Activated naive CD8-positive, alpha-beta T cell treated with anti-CD3 and anti-CD28 coated beads, Interleukin-2, amount 50 U/mL, for 24 hours (primary cell): ENCODE measurements at regions not wholly inside any gene's neighbourhood (a gene's known extent, or its start where the extent isn't known, plus 50 kb on each side); places are given as distances from the start of the nearest gene placed in this dataset.

ENCODE experiments used
- ATAC-seq: fragments of 150-1000 bp; cut with Tn5 transposase; one replicate; pipeline ENCODE4 v1.10.0; 2021
- DNase-seq: peaks from one replicate; pipeline ENCODE4 v3.0.0; 2021
- H3K27ac Mint-ChIP-seq: one replicate; pipeline ENCODE4 v1.8.0; 2021; ENCODE audit warnings: mild to moderate bottlenecking, mixed read lengths
- H3K27me3 Mint-ChIP-seq: one replicate; pipeline ENCODE4 v1.8.0; 2021; ENCODE audit warnings: mixed read lengths
- H3K36me3 Mint-ChIP-seq: one replicate; pipeline ENCODE4 v1.8.0; 2021; ENCODE audit warnings: low read depth, mixed read lengths
- H3K4me1 Mint-ChIP-seq: one replicate; pipeline ENCODE4 v1.8.0; 2021; ENCODE audit warnings: mixed read lengths
- H3K4me3 Mint-ChIP-seq: one replicate; pipeline ENCODE4 v1.8.0; 2021; ENCODE audit warnings: mild to moderate bottlenecking, moderate library complexity, mixed read lengths
- H3K9me3 Mint-ChIP-seq: one replicate; pipeline ENCODE4 v1.8.0; 2021; ENCODE audit warnings: mixed read lengths

DNA sequence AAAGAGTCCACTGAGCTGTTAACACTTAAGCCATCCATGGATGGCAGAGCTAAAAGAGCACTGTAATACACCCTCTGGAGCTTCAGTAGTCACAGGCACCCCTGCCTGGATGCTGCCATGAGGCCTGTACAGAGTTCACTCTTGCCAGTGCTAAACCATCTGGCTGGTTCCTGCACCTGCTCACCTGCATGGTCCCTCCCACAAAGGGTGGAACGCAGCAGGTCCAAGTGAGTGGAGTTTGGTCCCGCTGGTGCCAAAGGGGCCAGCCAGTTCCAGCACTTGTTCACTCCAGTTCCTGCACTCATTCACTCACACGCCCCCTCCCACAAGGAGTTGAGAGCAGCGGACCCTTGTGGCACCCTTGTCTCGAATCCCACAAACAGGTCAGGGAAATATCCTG, 503.5 kb downstream of the HACE1 start:
- DNase-seq (no peak), ATAC-seq (no peak)
- Mint-ChIP-seq H3K27me3 (no peaks in the 10 kb centered on the region), H3K4me1 (no peaks in the 10 kb centered on the region), H3K36me3 (no peaks in the 10 kb centered on the region), H3K4me3 (no peak overlapping the region), H3K9me3 (no peaks in the 10 kb centered on the region), H3K27ac (no peak overlapping the region)

DNA sequence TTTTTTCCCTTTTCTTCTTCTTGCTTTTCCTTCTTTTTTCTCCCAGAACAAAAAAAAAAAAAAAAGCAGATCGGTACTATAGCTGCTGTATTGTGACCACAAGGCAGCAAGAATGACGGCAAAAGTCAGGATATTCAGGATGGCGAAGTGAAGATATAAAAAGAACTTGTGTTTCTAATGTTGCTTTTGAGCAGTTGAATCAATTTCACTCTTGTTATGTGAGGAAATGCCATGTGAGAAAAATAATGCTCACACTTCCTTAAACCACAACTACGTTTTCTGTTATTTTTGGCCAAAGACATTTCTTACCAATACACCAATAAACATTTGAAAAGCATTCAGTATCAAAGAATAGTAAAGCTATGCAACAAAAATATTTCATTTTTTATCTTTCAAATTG, 510.5 kb downstream of the HACE1 start:
- no peak overlapping the region for H3K27ac Mint-ChIP-seq
- no peaks in the 10 kb centered on the region for H3K27me3 Mint-ChIP-seq
- ATAC-seq (no peak), DNase-seq (no peak)
- no peaks in the 10 kb centered on the region for H3K36me3 Mint-ChIP-seq
- H3K4me3 Mint-ChIP-seq = no peak overlapping the region
- no peaks in the 10 kb centered on the region for H3K4me1 Mint-ChIP-seq
- H3K9me3 Mint-ChIP-seq = peaks cover 8% of the 10 kb centered on the region

DNA sequence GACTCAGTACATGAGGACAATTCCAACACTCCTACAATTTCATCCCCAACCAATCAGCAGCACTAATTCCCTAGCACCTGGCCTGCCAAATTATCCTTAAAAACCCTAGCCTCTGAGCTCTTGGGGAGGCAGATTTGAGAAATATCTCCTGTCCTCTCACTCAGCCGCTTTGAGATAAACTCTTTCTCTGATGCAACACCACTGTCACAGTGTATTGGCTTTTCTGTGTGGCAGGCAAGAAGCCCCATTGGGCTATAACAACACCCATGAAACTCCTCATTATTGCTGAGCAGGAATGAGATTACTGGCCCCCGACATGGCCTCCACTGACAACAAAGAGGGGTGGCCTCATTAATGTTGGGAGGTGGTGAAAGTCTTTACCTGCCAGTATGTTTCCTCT, 515.5 kb downstream of the HACE1 start:
- no peak for DNase-seq
- no peaks in the 10 kb centered on the region for H3K27me3 Mint-ChIP-seq
- no peaks in the 10 kb centered on the region for H3K4me1 Mint-ChIP-seq
- no peak overlapping the region for H3K4me3 Mint-ChIP-seq
- ATAC-seq = no peak
- no peak overlapping the region for H3K27ac Mint-ChIP-seq
- H3K9me3 Mint-ChIP-seq = peaks cover 15% of the 10 kb centered on the region
- no peaks in the 10 kb centered on the region for H3K36me3 Mint-ChIP-seq

DNA sequence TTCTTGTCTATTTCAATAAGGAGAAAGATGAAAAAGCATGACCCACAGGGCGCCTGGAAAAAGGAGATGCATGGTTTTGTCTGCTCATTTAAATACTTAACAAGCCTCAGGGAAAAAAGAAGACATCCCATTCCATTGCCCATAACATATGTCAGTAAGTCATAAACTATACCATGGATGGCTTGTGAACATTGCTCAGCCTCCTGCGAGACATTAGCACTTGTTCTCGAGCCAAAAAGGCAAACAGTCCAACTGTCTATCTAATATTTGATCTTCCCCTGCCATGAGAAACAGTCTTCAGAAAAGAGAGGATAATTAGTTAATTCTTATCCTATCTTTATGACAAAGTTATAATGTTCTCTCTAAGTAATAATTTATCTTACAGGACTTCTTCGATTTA, 527.4 kb downstream of the HACE1 start:
- ATAC-seq (no peak), DNase-seq (no peak)
- Mint-ChIP-seq H3K4me1 (no peaks in the 10 kb centered on the region), H3K27me3 (peaks cover 1% of the 10 kb centered on the region), H3K27ac (no peak overlapping the region), H3K4me3 (no peak overlapping the region), H3K9me3 (no peaks in the 10 kb centered on the region), H3K36me3 (no peaks in the 10 kb centered on the region)

DNA sequence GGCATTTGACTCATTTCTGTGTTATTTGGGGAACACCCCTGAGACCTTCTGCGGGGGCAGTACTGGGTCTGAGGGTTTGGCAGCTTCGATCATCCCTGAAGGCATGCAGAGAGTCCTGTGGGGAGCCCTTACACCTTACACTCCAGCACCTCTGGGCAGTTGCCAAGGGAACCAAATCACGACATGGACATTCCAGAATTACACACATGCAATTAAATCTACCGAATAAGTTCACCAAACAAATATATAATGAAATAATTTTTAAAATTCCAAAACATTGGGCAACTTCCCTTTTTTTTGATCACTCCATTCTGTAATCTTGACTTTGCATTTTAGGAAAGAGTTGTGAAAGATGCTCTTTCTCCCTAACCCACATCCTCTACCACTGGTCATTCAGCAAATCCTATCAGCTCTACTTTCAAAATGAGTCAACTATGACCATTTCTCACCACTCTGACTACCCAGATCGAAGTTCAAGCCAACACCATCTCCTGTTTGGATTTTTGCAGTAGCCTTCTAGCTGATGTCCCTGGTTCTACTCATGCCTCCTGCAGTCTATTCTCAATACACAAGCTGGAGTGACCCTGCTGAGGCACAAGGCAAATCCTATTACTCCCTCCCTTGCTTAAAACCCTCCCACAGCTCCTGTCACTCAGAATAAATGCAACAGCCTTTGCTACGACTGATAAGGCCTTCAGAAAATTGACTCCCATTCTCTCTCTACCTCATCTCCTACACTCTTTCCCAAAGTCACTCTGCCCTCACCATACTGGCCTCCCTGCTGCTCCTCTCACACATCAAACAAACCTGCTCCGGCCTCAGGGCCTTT, 533.3 kb downstream of the HACE1 start:
- no peak for DNase-seq
- ATAC-seq = no peak

DNA sequence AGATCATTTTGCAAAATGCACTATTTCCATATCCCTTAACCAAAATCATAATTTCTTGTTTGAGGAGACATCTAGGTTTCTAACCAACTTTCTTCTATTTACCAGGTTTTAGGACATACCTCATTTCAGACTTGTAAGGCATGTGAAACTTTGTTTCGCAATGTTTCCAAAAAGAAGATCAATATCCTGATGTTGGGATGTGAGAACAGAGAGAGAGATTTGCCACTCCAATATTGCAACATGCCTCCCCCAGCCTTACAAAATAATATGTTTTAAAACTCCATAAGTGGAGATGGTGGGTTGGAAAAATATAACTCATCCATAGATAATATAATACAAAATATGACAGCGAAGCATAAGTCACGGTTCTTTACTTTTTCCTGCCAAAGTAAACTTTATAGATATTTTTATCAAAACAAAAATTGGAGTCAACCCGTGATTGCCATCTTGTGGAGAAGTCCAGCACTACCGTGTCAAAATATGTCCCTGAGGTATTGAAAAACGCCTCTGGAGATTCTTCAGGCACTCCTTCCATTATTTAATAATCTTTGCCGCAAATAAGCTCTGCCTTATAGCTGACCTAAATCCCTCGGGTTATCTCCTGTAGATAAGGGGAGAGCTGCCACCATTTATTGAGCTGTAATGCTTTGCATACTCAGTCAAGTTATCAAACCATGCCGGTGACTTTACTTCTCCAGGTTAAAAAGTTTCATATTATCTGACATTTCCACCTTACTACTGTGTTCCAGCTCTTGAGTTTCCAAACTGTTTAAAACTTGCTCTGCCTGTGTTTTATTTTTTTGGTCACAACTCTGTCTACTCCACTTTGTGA, 534.2 kb downstream of the HACE1 start:
- DNase-seq (no peak), ATAC-seq (no peak)
- no peaks in the 10 kb centered on the region for H3K9me3 Mint-ChIP-seq
- no peaks in the 10 kb centered on the region for H3K4me1 Mint-ChIP-seq
- H3K27ac Mint-ChIP-seq = no peak overlapping the region
- no peaks in the 10 kb centered on the region for H3K27me3 Mint-ChIP-seq
- H3K36me3 Mint-ChIP-seq = no peaks in the 10 kb centered on the region
- H3K4me3 Mint-ChIP-seq = no peak overlapping the region

More for the DNA sequence above, 533.3 kb downstream of the HACE1 start:
- no peak overlapping the region for H3K4me3 Mint-ChIP-seq
- H3K36me3 Mint-ChIP-seq = no peaks in the 10 kb centered on the region
- H3K27me3 Mint-ChIP-seq = no peaks in the 10 kb centered on the region
- no peaks in the 10 kb centered on the region for H3K4me1 Mint-ChIP-seq
- H3K27ac Mint-ChIP-seq = no peak overlapping the region
- H3K9me3 Mint-ChIP-seq = no peaks in the 10 kb centered on the region

DNA sequence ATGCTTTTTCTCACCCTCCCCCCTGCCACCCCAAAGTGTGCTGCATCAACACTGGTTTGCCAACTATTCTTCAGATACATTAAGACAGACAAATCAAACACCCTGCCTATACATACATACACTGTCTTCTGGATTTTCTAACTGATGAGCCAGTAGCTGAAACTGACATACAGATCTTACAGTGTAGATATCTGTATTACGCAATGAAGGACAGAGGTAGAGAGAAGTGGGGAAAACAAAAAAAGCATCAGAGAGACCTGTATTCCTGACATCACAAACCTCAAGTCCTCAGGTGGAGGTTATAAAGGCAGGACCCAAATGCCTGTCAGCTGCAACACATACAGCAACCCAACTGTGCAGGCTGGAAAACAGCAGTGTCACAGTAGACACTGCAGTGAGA, 535.4 kb downstream of the HACE1 start:
- no peaks in the 10 kb centered on the region for H3K27me3 Mint-ChIP-seq
- no peaks in the 10 kb centered on the region for H3K4me1 Mint-ChIP-seq
- no peak overlapping the region for H3K4me3 Mint-ChIP-seq
- no peaks in the 10 kb centered on the region for H3K9me3 Mint-ChIP-seq
- ATAC-seq = no peak
- H3K36me3 Mint-ChIP-seq = no peaks in the 10 kb centered on the region
- H3K27ac Mint-ChIP-seq = no peak overlapping the region
- no peak for DNase-seq

DNA sequence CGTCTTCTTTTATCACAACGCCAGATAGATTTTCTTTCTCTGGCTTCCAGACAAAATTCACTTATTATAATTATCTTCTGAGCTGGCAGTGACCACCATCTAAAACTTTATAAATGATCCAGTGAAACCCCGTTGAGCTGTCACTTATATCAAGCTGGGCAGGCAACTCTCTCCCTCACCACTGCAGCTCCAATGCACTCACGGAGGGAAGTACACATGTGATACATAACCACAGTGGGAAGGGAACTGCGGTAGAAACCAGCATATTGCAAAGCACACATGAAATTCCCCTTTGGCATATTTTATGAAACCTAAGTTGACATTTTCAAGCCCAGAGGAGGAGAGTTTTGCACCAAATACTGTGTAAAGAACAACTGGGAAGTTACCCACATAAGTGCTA, 536.9 kb downstream of the HACE1 start:
- ATAC-seq = no peak
- Mint-ChIP-seq H3K9me3 (no peaks in the 10 kb centered on the region), H3K4me3 (no peak overlapping the region), H3K27ac (no peak overlapping the region), H3K4me1 (no peaks in the 10 kb centered on the region), H3K36me3 (no peaks in the 10 kb centered on the region), H3K27me3 (no peaks in the 10 kb centered on the region)
- DNase-seq = no peak

DNA sequence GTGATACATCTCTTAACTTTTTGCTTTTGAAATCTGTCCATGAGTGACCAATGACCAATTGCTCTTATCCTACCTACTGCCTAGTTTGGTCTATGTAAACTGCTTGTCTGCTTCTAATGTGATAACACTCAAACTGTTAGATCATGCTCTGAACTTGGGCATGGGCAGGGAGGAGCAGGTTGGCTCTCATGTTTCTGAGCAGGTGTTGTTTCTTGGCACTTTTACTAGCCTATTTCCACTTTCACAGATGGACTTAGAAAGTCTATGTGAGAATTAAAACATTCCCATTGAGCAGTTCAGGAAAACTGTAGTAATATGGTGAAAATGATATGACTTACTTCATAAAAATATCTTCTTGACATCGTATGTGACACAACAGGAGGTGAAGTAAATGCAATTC, 538.4 kb downstream of the HACE1 start:
- Mint-ChIP-seq H3K4me1 (no peaks in the 10 kb centered on the region), H3K4me3 (no peak overlapping the region), H3K27me3 (no peaks in the 10 kb centered on the region), H3K27ac (no peak overlapping the region), H3K9me3 (no peaks in the 10 kb centered on the region), H3K36me3 (no peaks in the 10 kb centered on the region)
- no peak for DNase-seq
- ATAC-seq = no peak

DNA sequence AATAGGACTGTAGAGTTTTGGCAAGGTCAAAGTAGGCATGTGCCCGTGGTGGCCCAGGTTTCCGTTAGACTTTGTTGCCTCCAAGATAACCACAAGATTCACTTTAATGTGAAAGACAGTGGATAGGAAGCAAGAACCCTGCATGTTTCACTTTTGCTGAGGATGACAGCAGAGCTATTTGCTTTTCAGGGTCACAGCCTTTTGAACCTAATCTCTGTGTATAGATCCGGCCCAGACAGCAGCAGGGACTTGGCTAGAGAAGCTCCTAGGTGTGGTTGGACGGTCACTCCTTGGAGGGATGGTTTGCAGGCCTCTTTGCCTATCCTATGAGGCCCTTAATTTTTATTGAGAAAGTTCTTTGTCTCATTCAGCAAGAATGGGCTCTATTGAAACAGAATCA, 538.8 kb downstream of the HACE1 start:
- DNase-seq (no peak), ATAC-seq (no peak)
- no peak overlapping the region for H3K27ac Mint-ChIP-seq
- H3K4me1 Mint-ChIP-seq = no peaks in the 10 kb centered on the region
- H3K4me3 Mint-ChIP-seq = no peak overlapping the region
- H3K36me3 Mint-ChIP-seq = no peaks in the 10 kb centered on the region
- H3K9me3 Mint-ChIP-seq = no peaks in the 10 kb centered on the region
- no peaks in the 10 kb centered on the region for H3K27me3 Mint-ChIP-seq

DNA sequence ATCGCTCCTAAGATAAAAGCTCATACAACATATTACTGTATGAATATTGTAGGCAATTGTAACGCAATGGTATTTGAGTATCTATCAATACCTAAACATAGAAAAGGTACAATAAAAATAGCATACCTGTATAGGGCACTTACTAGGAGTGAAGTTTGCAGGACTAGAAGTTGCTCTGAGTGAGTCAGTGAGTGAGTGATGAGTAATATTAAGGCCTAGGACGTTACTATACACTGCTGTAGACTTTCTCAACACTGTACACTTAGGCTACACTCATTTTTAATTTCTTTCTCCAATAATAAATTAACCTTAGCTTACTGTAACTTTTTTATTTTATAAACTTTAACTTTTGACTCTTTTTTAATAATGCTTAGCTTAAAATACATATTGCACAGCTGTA, 546.9 kb downstream of the HACE1 start:
- no peak overlapping the region for H3K4me3 Mint-ChIP-seq
- H3K9me3 Mint-ChIP-seq = no peaks in the 10 kb centered on the region
- no peak overlapping the region for H3K27ac Mint-ChIP-seq
- H3K36me3 Mint-ChIP-seq = no peaks in the 10 kb centered on the region
- no peak for DNase-seq
- ATAC-seq = no peak
- H3K27me3 Mint-ChIP-seq = no peaks in the 10 kb centered on the region
- H3K4me1 Mint-ChIP-seq = no peaks in the 10 kb centered on the region

DNA sequence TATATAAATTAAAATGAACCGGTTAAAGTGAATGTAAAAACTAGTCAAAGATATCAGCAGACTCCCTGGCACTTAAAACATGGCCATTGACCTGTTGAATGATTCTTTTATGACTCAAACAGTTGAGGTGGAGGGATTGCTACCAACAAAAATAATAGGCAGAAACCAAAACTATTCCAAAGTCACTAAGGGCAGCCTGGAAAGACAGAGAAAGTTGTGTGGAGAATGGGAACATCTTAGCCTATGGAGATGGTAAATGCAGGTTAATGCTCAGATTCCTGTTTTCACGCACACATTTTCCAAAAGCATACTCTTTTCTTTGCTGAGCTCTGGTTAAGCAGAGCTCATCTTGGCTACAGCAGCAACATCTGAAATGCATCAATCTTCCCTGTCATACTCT, 553.5 kb downstream of the HACE1 start:
- no peaks in the 10 kb centered on the region for H3K4me1 Mint-ChIP-seq
- DNase-seq = no peak
- no peak overlapping the region for H3K27ac Mint-ChIP-seq
- H3K36me3 Mint-ChIP-seq = no peaks in the 10 kb centered on the region
- no peak overlapping the region for H3K4me3 Mint-ChIP-seq
- H3K9me3 Mint-ChIP-seq = no peaks in the 10 kb centered on the region
- no peak for ATAC-seq
- no peaks in the 10 kb centered on the region for H3K27me3 Mint-ChIP-seq

DNA sequence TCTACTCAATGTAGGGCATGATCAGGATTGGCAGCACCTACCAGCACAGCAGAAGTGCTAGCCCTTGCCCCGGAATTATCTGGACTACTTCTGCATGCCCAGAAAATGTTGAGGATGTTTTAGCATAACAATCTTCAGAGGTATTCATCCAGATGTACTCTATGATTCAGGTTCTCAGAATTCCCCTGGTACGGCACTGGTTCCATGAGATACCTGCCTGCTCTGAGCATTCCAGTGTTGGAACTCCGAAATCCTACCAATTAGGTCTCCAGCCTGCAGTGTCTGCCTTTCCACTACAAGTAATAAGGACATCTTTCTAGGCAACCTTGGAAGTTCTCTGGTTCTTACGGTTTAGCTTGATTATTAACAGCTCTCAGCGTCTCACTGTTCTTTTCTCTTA, 554.5 kb downstream of the HACE1 start:
- ATAC-seq (no peak), DNase-seq (no peak)
- no peaks in the 10 kb centered on the region for H3K27me3 Mint-ChIP-seq
- no peak overlapping the region for H3K27ac Mint-ChIP-seq
- H3K36me3 Mint-ChIP-seq = no peaks in the 10 kb centered on the region
- H3K4me3 Mint-ChIP-seq = no peak overlapping the region
- H3K9me3 Mint-ChIP-seq = no peaks in the 10 kb centered on the region
- no peaks in the 10 kb centered on the region for H3K4me1 Mint-ChIP-seq

DNA sequence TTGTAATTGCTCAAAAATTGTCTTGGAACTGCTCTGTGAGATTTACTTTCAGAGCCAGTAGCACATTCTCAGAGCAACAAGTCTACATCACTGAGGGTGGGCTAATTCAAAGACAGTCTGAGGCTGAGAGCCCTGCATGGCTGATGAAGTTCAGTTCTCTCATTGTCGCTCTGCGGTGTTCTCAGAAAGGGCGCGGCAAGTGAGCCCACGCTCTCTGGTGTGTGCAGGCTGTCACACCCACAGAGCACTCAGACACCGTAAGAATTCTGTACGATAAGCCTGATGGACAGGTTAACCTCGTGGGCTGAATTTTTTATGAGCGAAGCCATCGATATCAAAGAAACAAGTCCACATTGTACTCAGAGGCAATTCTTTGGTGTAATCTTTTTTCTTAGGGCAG, 557.8 kb downstream of the HACE1 start:
- no peaks in the 10 kb centered on the region for H3K9me3 Mint-ChIP-seq
- ATAC-seq (no peak), DNase-seq (no peak)
- peaks cover 2% of the 10 kb centered on the region for H3K27me3 Mint-ChIP-seq
- H3K36me3 Mint-ChIP-seq = no peaks in the 10 kb centered on the region
- H3K4me3 Mint-ChIP-seq = no peak overlapping the region
- no peak overlapping the region for H3K27ac Mint-ChIP-seq
- H3K4me1 Mint-ChIP-seq = no peaks in the 10 kb centered on the region

DNA sequence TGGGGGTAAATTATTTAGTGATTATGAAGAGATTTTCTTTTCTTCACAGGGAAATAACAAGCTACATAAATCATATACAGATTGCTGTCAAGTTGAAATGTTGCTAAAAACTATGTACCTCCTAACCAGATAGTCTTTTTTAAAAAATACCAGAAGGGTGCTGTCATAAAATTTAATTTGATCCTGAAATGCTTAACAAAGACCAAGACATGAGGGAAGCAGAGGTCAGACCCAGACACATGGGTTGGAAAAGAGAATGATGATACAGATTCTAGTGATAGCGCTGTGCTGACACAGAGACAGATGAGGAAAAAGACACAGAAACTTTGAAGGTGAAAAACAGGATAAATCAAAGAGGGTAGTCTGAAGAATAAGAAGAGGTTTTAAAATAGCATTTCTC, 573.1 kb downstream of the HACE1 start:
- Mint-ChIP-seq H3K27ac (no peak overlapping the region), H3K36me3 (no peaks in the 10 kb centered on the region), H3K4me3 (no peak overlapping the region), H3K27me3 (no peaks in the 10 kb centered on the region), H3K4me1 (no peaks in the 10 kb centered on the region), H3K9me3 (peaks cover 3% of the 10 kb centered on the region)
- ATAC-seq (no peak), DNase-seq (no peak)
